IPS-18a (cell line): ENCODE measurements at regions not wholly inside any gene's neighbourhood (a gene's known extent, or its start where the extent isn't known, plus 50 kb on each side); places are given as distances from the start of the nearest gene placed in this dataset.

ENCODE experiments used
- H3K27ac ChIP-seq: one replicate; pipeline ENCODE4 v1.5.1; 2013; ENCODE audit warnings: low read length
- H3K27me3 ChIP-seq: one replicate; pipeline ENCODE4 v1.6.1; 2013; ENCODE audit warnings: mild to moderate bottlenecking, low read length; ENCODE audit not compliant: control insufficient read depth, insufficient read depth
- H3K36me3 ChIP-seq: one replicate; pipeline ENCODE4 v1.6.1; 2013; ENCODE audit warnings: low read depth, low read length; ENCODE audit not compliant: control insufficient read depth
- H3K4me1 ChIP-seq: one replicate; pipeline ENCODE4 v1.6.1; 2013; ENCODE audit warnings: low read depth, low read length; ENCODE audit not compliant: control insufficient read depth
- H3K4me3 ChIP-seq: one replicate; pipeline ENCODE4 v1.5.1; 2013; ENCODE audit warnings: low read length
- H3K9ac ChIP-seq: one replicate; pipeline ENCODE4 v1.6.1; 2013; ENCODE audit warnings: mild to moderate bottlenecking, low read length, moderate library complexity
- H3K9me3 ChIP-seq: one replicate; pipeline ENCODE4 v1.6.1; 2013; ENCODE audit warnings: low read depth, low read length; ENCODE audit not compliant: control insufficient read depth

GRCh38 chr18:38932752-38933151 is 1367.2 kb upstream of the CELF4 start:
- no peak overlapping the region for H3K4me3 ChIP-seq
- H3K27me3 ChIP-seq = no peaks in the 10 kb centered on the region
- H3K9me3 ChIP-seq = no peaks in the 10 kb centered on the region
- no peak overlapping the region for H3K27ac ChIP-seq
- no peaks in the 10 kb centered on the region for H3K36me3 ChIP-seq
- H3K4me1 ChIP-seq = peaks cover 21% of the 10 kb centered on the region
- no peak overlapping the region for H3K9ac ChIP-seq

- Histone ChIP-seq H3K36me3 (no peaks in the 10 kb centered on the region), H3K9me3 (no peaks in the 10 kb centered on the region), H3K9ac (no peak overlapping the region), H3K4me3 (no peak overlapping the region), H3K27me3 (no peaks in the 10 kb centered on the region), H3K27ac (peak overlapping the region; percentile 3), H3K4me1 (peaks cover 21% of the 10 kb centered on the region)
These were observed 1366.1 kb upstream of the CELF4 start for GRCh38 chr18:38931754-38932050.

GRCh38 chr18:38930881-38931753 is 1365.5 kb upstream of the CELF4 start:
- Histone ChIP-seq H3K4me1 (peaks cover 21% of the 10 kb centered on the region), H3K27me3 (no peaks in the 10 kb centered on the region), H3K9ac (no peak overlapping the region), H3K9me3 (no peaks in the 10 kb centered on the region), H3K36me3 (no peaks in the 10 kb centered on the region), H3K27ac (peak overlapping the region; percentile 3), H3K4me3 (no peak overlapping the region)

- Histone ChIP-seq H3K27ac (no peak overlapping the region), H3K36me3 (no peaks in the 10 kb centered on the region), H3K4me3 (no peak overlapping the region)
These were observed 1357.9 kb upstream of the CELF4 start for GRCh38 chr18:38923540-38923939.

GRCh38 chr18:38923126-38923525 is 1357.5 kb upstream of the CELF4 start:
- Histone ChIP-seq H3K4me1 (peaks cover 7% of the 10 kb centered on the region), H3K9me3 (no peaks in the 10 kb centered on the region), H3K36me3 (no peaks in the 10 kb centered on the region), H3K4me3 (no peak overlapping the region), H3K9ac (no peak overlapping the region), H3K27ac (no peak overlapping the region), H3K27me3 (no peaks in the 10 kb centered on the region)

More at GRCh38 chr18:38923540-38923939, 1357.9 kb upstream of the CELF4 start:
- no peaks in the 10 kb centered on the region for H3K9me3 ChIP-seq
- no peak overlapping the region for H3K9ac ChIP-seq
- peaks cover 7% of the 10 kb centered on the region for H3K4me1 ChIP-seq
- H3K27me3 ChIP-seq = no peaks in the 10 kb centered on the region

- no peaks in the 10 kb centered on the region for H3K27me3 ChIP-seq
- no peak overlapping the region for H3K4me3 ChIP-seq
- H3K4me1 ChIP-seq = no peaks in the 10 kb centered on the region
- no peaks in the 10 kb centered on the region for H3K9me3 ChIP-seq
- no peak overlapping the region for H3K9ac ChIP-seq
- H3K27ac ChIP-seq = no peak overlapping the region
- H3K36me3 ChIP-seq = no peaks in the 10 kb centered on the region
These were observed 1344.4 kb upstream of the CELF4 start for GRCh38 chr18:38909972-38910371.

- Histone ChIP-seq H3K27ac (no peak overlapping the region), H3K4me1 (no peaks in the 10 kb centered on the region), H3K27me3 (no peaks in the 10 kb centered on the region), H3K4me3 (no peak overlapping the region), H3K9ac (no peak overlapping the region), H3K36me3 (no peaks in the 10 kb centered on the region), H3K9me3 (no peaks in the 10 kb centered on the region)
These were observed 1337.2 kb upstream of the CELF4 start for GRCh38 chr18:38902796-38903195.

- Histone ChIP-seq H3K27ac (no peak overlapping the region), H3K27me3 (no peaks in the 10 kb centered on the region), H3K4me3 (no peak overlapping the region), H3K36me3 (no peaks in the 10 kb centered on the region), H3K4me1 (no peaks in the 10 kb centered on the region), H3K9me3 (no peaks in the 10 kb centered on the region), H3K9ac (no peak overlapping the region)
These were observed 1334.8 kb upstream of the CELF4 start for GRCh38 chr18:38900445-38900844.

GRCh38 chr18:38900031-38900430 is 1334.4 kb upstream of the CELF4 start:
- Histone ChIP-seq H3K4me3 (no peak overlapping the region), H3K27ac (no peak overlapping the region), H3K36me3 (no peaks in the 10 kb centered on the region), H3K27me3 (no peaks in the 10 kb centered on the region), H3K9me3 (no peaks in the 10 kb centered on the region), H3K4me1 (no peaks in the 10 kb centered on the region), H3K9ac (no peak overlapping the region)

GRCh38 chr18:38899252-38899651 is 1333.7 kb upstream of the CELF4 start:
- no peak overlapping the region for H3K27ac ChIP-seq
- no peak overlapping the region for H3K9ac ChIP-seq
- no peaks in the 10 kb centered on the region for H3K9me3 ChIP-seq
- H3K36me3 ChIP-seq = no peaks in the 10 kb centered on the region
- H3K4me3 ChIP-seq = no peak overlapping the region
- no peaks in the 10 kb centered on the region for H3K27me3 ChIP-seq
- H3K4me1 ChIP-seq = no peaks in the 10 kb centered on the region

GRCh38 chr18:38898167-38898566 is 1332.6 kb upstream of the CELF4 start:
- H3K9ac ChIP-seq = no peak overlapping the region
- H3K4me1 ChIP-seq = no peaks in the 10 kb centered on the region
- no peak overlapping the region for H3K4me3 ChIP-seq
- H3K36me3 ChIP-seq = no peaks in the 10 kb centered on the region
- no peak overlapping the region for H3K27ac ChIP-seq
- no peaks in the 10 kb centered on the region for H3K9me3 ChIP-seq
- H3K27me3 ChIP-seq = no peaks in the 10 kb centered on the region

GRCh38 chr18:38895560-38895959 is 1330.0 kb upstream of the CELF4 start:
- Histone ChIP-seq H3K36me3 (no peaks in the 10 kb centered on the region), H3K4me1 (no peaks in the 10 kb centered on the region), H3K27me3 (no peaks in the 10 kb centered on the region), H3K4me3 (no peak overlapping the region), H3K9me3 (no peaks in the 10 kb centered on the region), H3K9ac (no peak overlapping the region), H3K27ac (no peak overlapping the region)
